ENCODE measurements at regions not wholly inside any gene's neighbourhood (a gene's known extent, or its start where the extent isn't known, plus 50 kb on each side); places are given as distances from the start of the nearest gene placed in this dataset.

DNA sequence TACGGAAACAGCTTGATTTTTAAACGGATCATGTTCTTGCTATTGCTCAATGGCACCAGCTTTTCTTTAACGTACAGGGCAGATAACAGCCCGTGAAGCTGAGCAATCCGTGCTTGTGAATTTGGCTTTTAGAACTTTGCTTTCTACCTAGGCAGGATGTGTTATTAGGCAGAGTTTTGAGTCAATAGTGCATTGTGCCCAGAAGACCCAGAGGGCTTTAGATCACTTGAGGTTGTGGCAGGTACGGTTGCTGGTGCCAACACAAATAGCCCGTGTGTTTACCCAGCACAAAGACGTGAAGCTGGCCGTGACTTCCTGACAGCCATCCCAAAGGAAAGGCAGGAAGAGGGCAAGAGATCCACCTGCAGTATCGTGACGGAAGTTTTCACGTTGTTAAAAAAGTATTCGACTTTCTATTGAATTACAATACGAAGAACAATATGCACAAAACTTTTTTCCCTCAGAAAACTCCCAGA lies 117.4 kb upstream of the FRMD1 start:
- Histone ChIP-seq H3K27me3 (ENCODE audit: insufficient read depth, low read length) (no peaks in the 10 kb centered on the region), H3K9me3 (ENCODE audit: insufficient read depth, low read depth, low read length) (no peaks in the 10 kb centered on the region), H3K9ac (ENCODE audit: low read depth, low read length) (no peak overlapping the region), H3K4me3 (ENCODE audit: low read length) (no peak overlapping the region), H3K4me1 (ENCODE audit: insufficient read depth, low read length) (no peaks in the 10 kb centered on the region), H3K27ac (ENCODE audit: low read length) (no peak overlapping the region), H3K36me3 (ENCODE audit: insufficient read depth, low read depth, low read length) (no peaks in the 10 kb centered on the region)

DNA sequence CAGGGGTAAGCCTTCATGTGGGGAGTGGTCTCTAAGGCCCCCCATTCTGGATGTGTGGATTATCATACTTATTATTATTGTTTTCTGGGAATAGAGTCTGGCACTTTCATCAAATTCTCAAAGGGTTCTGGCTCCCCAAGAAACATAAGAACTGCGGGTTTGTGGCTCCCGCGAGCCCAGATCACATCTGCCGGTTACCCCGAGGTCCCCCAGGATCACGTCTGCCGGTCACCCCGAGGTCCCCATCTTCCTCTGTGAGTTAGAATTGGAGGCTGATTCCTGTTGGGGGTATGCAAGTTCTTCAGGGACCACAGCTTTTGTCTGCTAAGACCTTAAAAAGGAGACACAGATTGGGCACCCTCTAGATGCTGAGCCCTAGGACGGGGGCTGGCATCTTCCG lies 116.7 kb upstream of the FRMD1 start:
- H3K27ac ChIP-seq (ENCODE audit: low read length): no peak overlapping the region
- no peaks in the 10 kb centered on the region for H3K27me3 ChIP-seq (ENCODE audit: insufficient read depth, low read length)

DNA sequence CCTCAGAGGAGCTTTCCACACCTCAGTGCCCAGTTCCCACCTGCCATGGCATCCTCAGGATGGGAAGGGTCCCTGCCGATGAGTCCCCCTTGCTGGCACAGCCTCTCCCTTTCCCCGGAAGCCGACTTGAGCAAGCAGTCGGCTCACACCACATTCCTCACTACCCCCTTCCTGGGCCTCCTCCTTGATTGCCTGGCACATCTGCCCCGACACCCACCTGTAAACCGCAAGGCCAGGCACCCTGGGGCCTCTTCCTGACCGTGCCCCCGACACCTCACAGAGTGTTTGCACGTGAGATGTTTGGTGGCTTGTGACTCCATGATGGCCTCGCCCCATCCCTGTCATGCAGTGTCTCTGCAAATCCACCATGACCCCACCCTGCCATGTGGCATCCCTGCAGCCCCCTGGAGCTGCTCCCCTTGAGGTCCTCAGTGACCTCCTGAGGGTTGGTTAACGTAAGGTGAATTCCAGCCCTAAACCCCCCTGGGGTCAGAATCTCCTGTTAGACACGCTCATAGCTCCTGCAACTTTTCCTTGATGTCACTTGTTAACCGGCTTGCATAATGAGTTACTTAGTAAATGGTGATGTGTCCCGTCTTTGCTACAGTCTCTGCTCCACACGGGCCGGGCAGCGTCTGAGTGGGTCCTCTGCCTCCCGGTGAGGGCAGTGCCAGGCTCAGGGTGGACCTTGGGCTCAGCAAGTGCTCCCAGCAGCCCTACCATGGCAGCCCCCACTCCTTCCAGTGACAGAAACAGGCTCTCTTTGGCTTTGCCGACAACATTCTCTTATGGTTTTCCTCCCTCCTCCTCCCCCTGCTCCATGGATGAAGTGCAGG lies 115.9 kb upstream of the FRMD1 start:
- Histone ChIP-seq H3K27me3 (ENCODE audit: insufficient read depth, low read length) (no peaks in the 10 kb centered on the region), H3K27ac (ENCODE audit: low read length) (no peak overlapping the region), H3K9me3 (ENCODE audit: insufficient read depth, low read depth, low read length) (no peaks in the 10 kb centered on the region), H3K36me3 (ENCODE audit: insufficient read depth, low read depth, low read length) (no peaks in the 10 kb centered on the region), H3K9ac (ENCODE audit: low read depth, low read length) (no peak overlapping the region), H3K4me3 (ENCODE audit: low read length) (no peak overlapping the region), H3K4me1 (ENCODE audit: insufficient read depth, low read length) (no peaks in the 10 kb centered on the region)

More for the DNA sequence above, 116.7 kb upstream of the FRMD1 start:
- no peak overlapping the region for H3K4me3 ChIP-seq (ENCODE audit: low read length)
- H3K36me3 ChIP-seq (ENCODE audit: insufficient read depth, low read depth, low read length): no peaks in the 10 kb centered on the region
- no peaks in the 10 kb centered on the region for H3K9me3 ChIP-seq (ENCODE audit: insufficient read depth, low read depth, low read length)
- no peaks in the 10 kb centered on the region for H3K4me1 ChIP-seq (ENCODE audit: insufficient read depth, low read length)
- no peak overlapping the region for H3K9ac ChIP-seq (ENCODE audit: low read depth, low read length)

DNA sequence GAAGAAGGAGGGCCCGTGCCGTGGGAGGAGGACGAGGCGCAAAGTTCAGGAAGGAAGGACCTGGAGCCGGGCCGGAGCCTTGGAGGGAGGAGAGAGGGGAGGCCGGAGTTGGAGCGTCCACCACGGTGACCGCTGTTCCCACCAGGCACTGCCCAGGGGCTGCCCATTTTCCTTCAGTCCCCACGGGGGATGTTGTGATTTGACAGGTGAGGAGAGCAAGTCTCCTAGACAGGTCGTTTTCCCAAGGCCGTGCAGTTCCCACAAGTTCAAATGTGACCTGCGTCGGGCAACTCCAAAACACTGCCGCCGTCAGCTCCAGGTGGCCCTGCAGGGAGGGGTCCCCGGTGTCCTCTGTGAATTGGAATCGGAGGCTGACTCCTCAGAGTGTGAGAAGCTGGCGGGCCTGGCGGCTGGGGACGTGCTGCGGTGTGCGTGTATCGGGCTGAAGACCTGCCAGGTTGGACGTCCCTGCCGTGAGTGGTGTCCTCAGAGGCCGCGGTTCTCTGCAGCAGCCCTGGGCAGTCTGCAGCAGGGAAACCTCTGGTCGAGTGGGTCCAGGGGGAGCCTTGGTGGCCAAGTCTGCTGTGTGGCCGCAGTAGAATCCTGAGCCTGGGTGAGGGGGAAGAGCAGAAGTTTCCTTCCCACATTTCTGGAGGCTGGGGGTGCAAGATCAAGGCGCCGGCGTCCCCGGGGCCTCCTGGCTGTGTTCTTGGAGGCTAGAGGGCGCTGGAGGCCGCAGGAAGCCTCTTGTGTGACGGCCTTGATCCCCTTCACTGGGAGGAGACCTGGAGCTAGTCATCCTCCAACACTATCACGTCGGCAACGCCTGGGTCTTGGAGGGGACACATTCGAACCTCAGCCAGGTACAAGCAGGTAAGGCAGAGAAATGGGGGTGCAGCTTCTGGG lies 115.1 kb upstream of the FRMD1 start:
- H3K27ac ChIP-seq (ENCODE audit: low read length): no peak overlapping the region
- H3K4me3 ChIP-seq (ENCODE audit: low read length): no peak overlapping the region
- H3K4me1 ChIP-seq (ENCODE audit: insufficient read depth, low read length): no peaks in the 10 kb centered on the region

DNA sequence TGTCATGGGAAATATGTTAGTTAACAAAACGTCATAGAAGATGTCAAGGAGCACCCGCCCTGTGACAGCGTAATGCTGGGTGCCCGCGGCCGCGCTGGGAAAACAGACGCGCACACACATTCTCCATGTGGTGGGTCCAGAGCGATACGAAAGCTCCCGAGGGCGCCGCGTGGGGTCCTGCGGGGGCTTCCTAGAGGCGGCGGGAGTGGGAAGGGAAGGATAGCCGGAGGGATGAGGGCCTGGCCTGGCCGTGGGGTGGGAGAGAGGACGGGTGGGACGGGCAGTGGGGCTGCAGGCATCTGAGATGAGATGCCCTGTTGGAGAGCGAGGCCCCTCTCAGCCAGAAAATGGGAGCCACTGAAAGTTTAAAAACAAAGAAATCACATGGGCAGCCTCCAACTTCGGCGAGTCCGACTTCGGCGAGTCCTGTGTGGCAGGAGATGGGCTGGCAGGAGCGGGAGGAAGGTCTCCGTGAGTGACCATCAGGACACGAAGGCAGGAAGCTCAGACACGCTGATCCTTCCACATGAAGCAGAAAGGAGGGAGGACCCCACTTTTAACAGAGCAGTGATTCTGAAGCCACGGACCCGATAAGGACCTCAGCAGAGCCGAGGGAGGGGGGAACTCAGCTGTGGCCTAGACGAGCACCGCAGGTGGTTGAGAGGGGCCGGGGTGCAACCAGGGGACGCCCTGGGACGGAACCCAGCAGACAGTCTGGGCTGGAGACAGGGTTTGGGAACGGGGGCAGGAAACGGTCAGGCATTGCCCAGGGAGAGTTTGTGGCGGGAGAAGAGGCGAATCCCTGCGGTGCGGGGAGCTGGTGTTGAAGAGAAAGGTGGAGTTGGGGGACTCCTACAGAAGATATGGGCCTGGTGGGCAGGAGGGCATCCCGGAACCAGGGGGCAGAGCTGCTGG lies 114.1 kb upstream of the FRMD1 start:
- Histone ChIP-seq H3K36me3 (ENCODE audit: insufficient read depth, low read depth, low read length) (no peaks in the 10 kb centered on the region), H3K9ac (ENCODE audit: low read depth, low read length) (no peak overlapping the region), H3K27ac (ENCODE audit: low read length) (no peak overlapping the region), H3K9me3 (ENCODE audit: insufficient read depth, low read depth, low read length) (no peaks in the 10 kb centered on the region), H3K27me3 (ENCODE audit: insufficient read depth, low read length) (no peaks in the 10 kb centered on the region), H3K4me1 (ENCODE audit: insufficient read depth, low read length) (no peaks in the 10 kb centered on the region), H3K4me3 (ENCODE audit: low read length) (no peak overlapping the region)

More for the DNA sequence above, 115.1 kb upstream of the FRMD1 start:
- Histone ChIP-seq H3K9ac (ENCODE audit: low read depth, low read length) (no peak overlapping the region), H3K27me3 (ENCODE audit: insufficient read depth, low read length) (no peaks in the 10 kb centered on the region), H3K9me3 (ENCODE audit: insufficient read depth, low read depth, low read length) (no peaks in the 10 kb centered on the region), H3K36me3 (ENCODE audit: insufficient read depth, low read depth, low read length) (no peaks in the 10 kb centered on the region)

DNA sequence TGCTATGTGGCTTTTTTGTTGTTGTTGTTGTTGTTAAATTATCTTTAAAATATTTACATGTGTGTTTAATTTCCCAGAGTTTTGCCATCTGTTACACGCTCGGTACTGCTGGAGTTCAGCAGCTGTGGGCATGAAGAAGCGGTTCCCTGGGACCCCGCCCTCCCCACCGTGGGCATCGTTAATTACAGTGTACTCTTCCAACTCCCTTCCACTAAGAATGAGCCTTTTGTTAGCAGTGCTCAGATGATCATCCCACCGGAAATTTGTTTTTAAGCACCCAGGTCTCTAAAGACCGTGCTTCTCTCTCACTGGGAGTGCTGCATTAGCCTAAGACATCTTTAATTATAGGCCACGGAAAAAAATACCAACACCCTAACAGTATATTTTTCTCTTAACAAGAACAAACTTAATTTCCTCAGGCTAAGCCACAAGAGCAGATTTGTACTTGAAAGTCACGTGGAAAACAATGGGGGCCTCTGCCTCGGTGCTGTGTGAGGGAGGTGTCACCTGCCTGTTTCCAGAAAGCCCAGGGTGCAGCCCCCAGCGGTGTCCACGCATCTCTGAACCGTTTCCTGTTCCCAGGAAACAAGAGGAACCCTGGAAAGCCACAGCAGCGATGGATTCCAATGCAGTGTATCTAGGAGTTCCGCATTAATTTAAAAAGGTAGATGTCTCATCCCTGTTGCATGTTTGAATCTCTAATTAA lies 113.3 kb upstream of the FRMD1 start:
- H3K27ac ChIP-seq (ENCODE audit: low read length): no peak overlapping the region
- no peaks in the 10 kb centered on the region for H3K4me1 ChIP-seq (ENCODE audit: insufficient read depth, low read length)
- no peaks in the 10 kb centered on the region for H3K9me3 ChIP-seq (ENCODE audit: insufficient read depth, low read depth, low read length)
- no peak overlapping the region for H3K4me3 ChIP-seq (ENCODE audit: low read length)
- H3K9ac ChIP-seq (ENCODE audit: low read depth, low read length): no peak overlapping the region
- no peaks in the 10 kb centered on the region for H3K36me3 ChIP-seq (ENCODE audit: insufficient read depth, low read depth, low read length)
- H3K27me3 ChIP-seq (ENCODE audit: insufficient read depth, low read length): no peaks in the 10 kb centered on the region

DNA sequence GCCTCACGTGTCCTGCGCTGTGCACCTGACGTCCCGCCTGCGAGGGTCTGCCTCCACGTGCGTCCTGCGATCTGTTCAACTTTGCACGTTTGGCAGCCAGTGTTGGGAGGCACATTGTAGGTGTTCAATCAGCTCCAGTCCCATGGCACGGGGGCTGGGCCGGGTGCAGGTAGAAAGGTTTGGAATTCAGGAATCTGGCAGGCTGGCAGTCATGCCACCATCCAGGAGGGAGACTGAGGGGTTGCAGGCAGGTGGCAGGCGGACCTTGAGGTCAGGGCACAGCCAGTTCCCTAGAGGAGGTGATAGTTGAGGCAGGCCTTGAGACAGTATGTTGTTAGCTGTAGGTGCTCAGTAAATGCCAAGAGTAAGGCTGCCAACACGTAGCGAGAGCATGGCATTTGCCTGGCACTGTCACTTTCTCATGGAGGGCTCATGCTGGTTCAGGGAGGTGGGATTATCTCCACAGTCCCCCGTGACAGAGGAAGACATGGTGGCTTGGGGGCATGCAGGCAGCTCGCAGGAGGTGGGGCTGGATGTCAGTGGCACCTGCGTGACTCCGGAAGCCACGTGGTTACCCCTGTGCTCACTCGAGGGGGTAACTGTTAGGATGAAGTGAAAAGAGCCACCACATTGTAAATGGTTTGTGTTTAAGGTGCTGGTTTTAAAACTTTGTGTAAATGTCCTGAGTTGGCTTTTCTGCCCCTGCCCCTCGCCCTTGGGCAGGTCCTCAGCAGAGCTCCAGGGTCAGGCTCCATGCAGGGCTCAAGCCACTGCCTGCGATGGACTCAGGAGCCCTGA lies 111.8 kb upstream of the FRMD1 start:
- Histone ChIP-seq H3K9me3 (ENCODE audit: insufficient read depth, low read depth, low read length) (no peaks in the 10 kb centered on the region; the same call in 1 of the 2 replicates), H3K27me3 (ENCODE audit: insufficient read depth, low read length) (no peaks in the 10 kb centered on the region), H3K27ac (ENCODE audit: low read length) (no peak overlapping the region), H3K9ac (ENCODE audit: low read depth, low read length) (no peak overlapping the region), H3K4me1 (ENCODE audit: insufficient read depth, low read length) (no peaks in the 10 kb centered on the region), H3K36me3 (ENCODE audit: insufficient read depth, low read depth, low read length) (no peaks in the 10 kb centered on the region), H3K4me3 (ENCODE audit: low read length) (no peak overlapping the region)

DNA sequence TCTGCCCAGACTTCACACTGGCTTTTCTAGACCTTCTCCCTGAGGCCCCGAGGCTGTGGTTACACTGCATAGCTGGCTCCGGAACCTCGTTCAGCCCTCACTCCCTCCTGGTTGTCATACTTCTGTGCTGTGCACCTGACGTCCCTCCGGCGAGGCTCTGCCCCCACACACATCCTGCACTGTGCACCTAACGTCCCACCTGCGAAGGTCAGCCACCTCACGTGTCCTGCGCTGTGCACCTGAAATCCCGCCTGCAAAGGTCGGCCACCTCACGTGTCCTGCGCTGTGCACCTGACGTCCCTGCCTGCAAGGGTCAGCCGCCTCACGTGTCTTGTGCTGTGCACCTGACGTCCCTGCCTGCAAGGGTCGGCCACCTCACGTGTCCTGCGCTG lies 111.0 kb upstream of the FRMD1 start:
- Histone ChIP-seq H3K4me1 (ENCODE audit: insufficient read depth, low read length) (no peaks in the 10 kb centered on the region), H3K36me3 (ENCODE audit: insufficient read depth, low read depth, low read length) (no peaks in the 10 kb centered on the region), H3K27me3 (ENCODE audit: insufficient read depth, low read length) (no peaks in the 10 kb centered on the region), H3K9ac (ENCODE audit: low read depth, low read length) (no peak overlapping the region), H3K27ac (ENCODE audit: low read length) (no peak overlapping the region), H3K4me3 (ENCODE audit: low read length) (no peak overlapping the region), H3K9me3 (ENCODE audit: insufficient read depth, low read depth, low read length) (no peaks in the 10 kb centered on the region; the same call in 1 of the 2 replicates)

DNA sequence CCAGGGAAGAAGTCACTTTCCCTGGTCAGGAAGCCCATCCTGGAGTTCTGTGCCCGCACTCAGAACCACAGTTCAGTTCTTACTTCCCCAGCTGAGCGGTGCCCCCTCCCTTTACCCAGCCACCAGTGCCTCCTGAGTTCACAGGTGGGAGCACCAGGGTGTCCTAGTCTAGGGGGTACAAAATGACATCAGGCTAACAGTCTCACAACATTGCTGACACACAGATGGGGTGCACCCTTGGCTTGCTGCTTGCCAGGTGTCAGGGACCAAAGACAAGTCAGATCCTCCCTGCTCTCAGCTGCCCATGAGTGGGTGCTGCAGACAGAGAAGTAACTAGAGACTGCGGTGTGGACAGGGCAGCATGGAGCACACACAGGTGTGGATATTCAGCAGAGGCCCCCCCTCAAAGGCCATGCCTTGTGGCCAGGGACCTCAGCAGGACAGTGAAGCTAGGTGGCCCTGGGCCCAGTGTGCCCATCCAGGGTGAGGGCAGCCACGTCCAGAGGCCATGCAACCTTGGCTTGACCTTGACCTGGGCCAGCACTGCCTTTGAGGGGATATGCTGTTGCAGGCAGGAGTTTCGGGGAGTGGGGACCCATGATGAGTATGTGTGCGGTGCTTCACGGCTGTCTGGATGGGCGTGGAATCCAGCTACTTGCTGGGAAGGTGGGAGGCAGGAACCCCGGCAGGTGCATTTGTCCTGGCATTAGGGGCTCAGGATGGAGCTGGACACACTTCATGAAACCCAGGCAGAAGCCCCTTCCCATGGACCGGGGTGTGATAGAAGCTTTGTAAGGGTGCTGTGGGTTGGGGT lies 110.4 kb upstream of the FRMD1 start:
- Histone ChIP-seq H3K36me3 (ENCODE audit: insufficient read depth, low read depth, low read length) (no peaks in the 10 kb centered on the region), H3K27me3 (ENCODE audit: insufficient read depth, low read length) (no peaks in the 10 kb centered on the region), H3K4me3 (ENCODE audit: low read length) (no peak overlapping the region), H3K27ac (ENCODE audit: low read length) (no peak overlapping the region), H3K9ac (ENCODE audit: low read depth, low read length) (no peak overlapping the region), H3K4me1 (ENCODE audit: insufficient read depth, low read length) (no peaks in the 10 kb centered on the region), H3K9me3 (ENCODE audit: insufficient read depth, low read depth, low read length) (no peaks in the 10 kb centered on the region; the same call in 1 of the 2 replicates)

Measured in iPS-20b (cell line).